Pulmonary artery endothelial cell (primary cell): ENCODE measurements at regions not wholly inside any gene's neighbourhood (a gene's known extent, or its start where the extent isn't known, plus 50 kb on each side); places are given as distances from the start of the nearest gene placed in this dataset.

ENCODE experiments used
- DNase-seq: peaks from one replicate; pipeline ENCODE4 v3.0.0-alpha.2; 2011; ENCODE audit warnings: low read depth, low spot score

DNA sequence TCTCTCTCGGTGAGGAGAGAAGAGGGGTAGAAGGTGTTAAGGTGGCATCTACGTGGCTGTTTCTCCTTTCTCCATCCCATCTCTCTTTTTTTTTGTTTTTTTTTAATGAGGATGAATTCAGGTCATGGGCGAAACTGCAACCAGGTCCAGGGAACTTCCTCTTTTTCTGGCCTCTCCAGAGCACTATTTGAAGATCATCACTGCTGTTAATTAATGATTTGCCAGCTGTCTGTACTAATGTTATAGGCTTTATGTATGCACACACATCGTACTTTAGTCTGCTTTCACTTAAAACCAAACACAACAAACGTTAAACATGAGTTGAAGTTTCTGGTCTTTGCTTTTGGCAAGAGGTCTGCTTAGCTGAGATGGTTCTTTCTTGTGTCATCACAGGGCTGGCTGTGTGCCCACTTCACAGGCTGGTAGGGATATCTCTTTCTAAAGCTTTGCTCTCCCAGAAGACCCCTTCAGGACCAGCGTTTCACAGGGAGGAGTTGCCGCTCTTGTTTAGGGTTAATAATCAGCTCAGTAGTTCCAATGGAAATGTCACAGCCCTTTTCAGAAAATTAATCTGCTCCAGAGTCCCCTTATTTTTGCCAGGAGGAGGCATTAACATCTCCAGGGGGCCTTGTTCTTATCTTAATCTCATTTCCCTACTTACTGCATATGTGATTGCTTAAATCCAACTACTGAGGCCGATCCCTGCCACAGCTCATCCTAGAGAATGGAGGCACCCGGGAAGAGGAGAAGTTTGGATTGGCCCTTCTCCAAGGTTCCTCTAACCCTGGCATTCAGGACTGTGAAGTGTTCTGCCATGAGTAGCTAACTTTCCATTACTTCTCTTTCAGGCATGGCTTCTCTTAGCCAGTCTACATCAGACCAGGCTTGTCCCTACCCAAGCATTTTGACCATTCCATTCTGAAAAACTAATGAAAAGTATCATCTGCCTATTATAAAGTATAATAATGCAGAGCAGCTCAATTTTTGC is 273.9 kb upstream of the NFE2L3 start:
- no peak for DNase-seq

- no peak for DNase-seq
These were observed 272.2 kb upstream of the NFE2L3 start for GRCh38 chr7:25879799-25880198.

- DNase-seq = no peak
These were observed 270.5 kb upstream of the NFE2L3 start for GRCh38 chr7:25881317-25882037.

DNA sequence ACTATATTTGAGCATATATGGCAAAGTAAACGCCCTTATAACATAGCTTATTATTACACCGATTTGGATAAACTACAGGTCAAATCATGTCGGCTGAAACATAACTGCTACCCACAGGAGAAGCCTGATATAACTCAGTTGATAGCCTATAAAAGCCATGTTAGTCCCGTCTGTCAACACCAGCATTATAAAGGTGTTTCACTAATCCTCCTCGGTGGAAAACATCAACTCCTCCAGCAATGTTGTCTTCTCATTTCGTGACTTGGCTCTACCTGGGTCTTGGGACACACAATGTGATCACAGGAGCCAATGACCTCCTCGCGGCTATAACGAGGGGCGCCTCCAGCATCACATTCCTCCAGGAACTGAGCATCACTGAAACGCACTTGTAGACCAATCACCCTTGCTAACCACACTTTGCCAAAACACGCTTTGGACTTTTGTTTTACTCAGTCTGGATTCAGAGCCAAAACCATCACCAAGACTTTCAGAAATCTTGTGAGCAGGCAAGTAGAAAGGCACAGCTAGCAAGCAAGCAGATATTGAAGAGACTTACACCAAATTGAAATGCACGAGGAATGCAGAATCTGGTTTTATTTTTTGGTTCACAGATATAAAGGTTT is 269.7 kb upstream of the NFE2L3 start:
- DNase-seq = no peak

DNA sequence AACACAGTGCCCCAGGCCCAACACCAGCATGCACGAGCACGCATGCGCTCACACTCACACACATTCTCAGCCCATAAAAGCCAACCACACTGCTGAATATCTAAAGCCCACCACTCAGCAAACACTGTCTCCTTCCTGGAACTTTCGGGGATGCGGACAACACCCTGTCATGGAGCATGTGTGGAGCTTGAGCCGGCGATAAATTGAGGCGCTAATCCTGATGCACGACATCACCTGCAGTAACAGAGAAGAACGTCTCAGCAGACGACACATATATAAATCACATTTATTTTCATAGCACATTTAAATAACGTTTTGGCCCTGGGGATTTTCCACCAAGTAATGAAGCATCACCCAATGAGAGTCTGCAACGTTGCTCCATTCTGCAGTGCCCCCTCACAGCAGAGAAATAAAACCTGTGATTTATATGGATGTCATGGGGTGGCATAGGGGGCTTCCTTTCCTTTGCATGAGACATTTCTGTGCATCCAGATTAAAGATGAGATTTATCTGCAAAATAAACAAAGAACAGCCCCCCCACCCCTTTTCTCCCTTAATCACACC is 267.7 kb upstream of the NFE2L3 start:
- DNase-seq = no peak

GRCh38 chr7:25885057-25885576 is 266.9 kb upstream of the NFE2L3 start:
- DNase-seq = no peak

DNA sequence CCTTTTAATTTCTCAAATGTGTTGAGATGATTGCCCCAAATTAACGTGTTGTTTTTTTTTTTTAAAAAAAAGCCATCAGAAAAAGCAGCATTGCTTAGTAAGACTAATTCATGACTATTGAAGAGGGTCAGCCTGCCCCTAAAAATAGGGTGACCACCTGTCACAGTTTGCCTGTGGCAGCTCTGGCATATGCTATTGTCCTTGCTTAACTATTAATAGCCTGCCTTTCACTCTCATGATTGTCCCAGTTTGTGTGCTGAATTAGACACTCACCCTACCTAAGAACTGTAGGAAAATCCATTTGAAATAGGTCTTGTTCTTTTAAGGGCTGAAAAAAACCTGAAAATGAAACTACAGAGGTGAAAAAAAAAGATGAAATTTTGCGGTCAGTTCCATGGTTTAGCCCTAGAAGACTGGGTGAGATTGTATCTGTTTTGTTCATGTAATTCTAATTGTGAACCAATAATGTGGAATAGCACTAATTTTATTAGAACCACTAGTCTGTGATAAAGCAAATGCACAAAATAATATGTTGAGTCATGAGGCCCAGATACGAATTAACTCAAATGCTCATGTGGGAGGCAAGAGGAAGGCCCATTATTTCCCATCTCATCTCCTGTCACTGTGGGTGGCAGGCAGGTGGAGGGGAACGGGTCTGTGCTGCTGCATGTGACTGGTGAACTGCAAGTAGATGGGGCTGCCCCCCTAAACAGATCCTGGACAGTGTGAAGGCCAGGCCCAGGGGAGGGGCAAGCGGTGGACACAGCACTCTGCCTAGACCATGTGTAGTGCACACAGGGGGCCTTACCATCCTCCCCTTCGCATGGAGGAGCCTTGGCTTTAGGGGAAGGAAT is 265.4 kb upstream of the NFE2L3 start:
- DNase-seq = no peak

DNA sequence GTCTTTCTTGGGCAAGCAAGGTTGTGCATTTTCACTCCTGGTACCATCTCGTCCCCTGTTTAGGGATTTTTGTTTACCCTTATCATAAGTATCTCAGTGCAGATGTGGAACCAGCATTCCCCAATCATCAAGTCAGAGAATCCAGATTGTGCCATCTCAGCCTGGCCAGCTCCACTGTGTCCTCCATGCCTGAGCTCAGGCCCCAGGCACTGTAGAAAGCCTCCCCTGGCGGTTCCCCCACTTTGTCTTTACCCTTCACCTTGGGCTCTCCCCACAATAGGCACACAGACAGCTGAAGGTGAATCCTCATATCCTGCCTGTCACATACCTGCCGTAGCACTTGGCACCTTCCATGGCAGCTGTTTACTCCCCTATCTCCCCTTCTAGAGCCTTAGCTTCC is 264.7 kb upstream of the NFE2L3 start:
- no peak for DNase-seq

DNA sequence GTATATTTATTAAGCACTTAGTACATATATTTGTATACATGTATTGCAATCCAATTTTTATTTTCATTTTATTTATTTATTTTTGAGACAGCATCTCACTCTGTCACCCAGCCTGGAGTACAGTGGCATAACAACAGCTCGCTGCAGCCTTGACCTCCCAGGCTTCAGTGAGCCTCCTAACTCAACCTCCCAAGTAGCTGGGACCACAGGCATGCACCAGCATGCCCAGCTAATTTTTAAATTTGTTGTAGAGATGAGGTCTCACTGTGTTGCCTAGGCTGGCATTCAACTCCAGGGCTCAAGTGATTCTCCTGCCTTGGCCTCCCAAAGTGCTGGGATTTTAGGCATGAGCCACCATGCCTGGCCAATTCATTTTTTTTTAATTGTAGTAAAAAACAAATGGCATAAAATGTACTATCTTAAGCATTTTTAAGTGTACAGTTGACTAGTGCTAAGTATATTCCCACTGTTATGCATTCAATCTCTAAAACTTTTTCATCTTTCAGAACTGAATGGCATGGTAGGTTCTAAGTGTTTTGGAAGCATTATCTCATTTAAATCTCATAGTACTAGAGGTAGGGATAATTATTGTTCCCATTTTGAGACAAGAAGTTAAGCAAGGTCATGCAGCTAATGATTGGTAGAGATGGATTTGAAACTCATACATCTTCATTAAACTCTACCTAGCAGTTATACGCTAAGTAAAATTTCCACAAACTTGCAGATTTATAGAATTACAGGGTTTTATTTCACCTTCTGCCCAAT is 264.0 kb upstream of the NFE2L3 start:
- DNase-seq = no peak

DNA sequence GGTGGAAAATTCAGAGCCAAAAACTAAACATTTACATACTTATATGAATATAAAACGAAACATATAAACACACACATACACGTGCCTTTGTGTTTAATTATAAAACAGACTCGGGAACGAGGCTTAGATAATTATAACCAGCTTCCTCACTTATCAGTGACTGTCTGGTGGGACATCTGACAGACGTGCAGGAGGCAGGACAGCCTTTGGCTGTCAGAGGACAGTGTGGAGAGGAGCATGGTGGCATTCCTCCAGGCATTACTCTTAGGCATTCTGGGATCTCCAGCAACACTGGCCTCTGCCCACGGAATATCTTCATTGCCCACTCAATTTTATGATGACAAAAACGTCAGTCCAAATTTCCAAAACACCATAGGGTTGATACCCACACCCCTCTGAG is 262.2 kb upstream of the NFE2L3 start:
- no peak for DNase-seq

- DNase-seq = no peak
These were observed 260.4 kb upstream of the NFE2L3 start for GRCh38 chr7:25891591-25891990.

DNA sequence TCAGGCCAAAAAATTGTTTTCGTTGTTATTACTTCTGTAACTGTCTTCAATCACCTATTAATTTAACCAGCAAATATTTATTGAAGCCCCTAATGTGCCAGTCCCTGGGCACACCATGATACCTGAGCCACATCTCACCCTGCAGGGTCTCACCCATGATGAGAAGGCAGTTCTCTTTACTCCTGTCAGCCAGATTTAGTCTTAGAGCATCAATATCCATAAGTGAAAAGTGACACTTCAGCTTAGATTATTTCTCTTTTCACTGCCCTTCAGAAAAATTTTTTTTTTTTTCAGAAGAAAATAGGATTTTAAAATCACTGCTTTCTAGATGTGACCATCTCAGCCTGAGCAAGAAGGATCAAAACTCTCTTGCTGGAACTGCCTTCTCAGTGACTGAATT is 258.6 kb upstream of the NFE2L3 start:
- DNase-seq = no peak

GRCh38 chr7:25894002-25894901 is 257.7 kb upstream of the NFE2L3 start:
- no peak for DNase-seq

- no peak for DNase-seq
These were observed 256.9 kb upstream of the NFE2L3 start for GRCh38 chr7:25894902-25895791.

- no peak for DNase-seq
These were observed 256.2 kb upstream of the NFE2L3 start for GRCh38 chr7:25895792-25896171.

DNA sequence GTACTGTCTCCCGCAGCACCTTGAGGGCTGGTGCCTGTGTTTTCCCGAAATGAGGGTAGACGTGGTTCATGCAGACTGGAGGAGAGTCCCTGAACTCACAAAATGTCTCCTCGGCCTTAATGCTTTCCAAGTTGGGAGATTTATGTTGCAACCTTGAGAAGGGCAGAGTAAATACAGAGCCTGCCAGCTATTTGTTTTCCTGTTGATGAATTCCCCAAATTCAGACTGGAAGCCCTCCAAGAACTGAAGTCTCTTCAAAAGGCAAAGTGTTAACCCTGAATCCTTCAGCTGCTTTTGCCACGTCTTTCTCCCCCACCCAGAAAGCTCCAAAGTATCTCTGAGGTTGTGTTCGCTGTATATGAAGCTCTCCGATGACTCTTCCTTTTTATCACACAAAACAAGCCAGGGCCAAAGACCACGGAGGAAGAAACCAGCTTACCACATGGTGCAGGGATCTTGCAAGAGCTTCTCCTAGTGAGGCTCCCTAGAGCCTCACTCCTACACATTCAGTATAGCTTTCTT is 254.7 kb upstream of the NFE2L3 start:
- DNase-seq = no peak

DNA sequence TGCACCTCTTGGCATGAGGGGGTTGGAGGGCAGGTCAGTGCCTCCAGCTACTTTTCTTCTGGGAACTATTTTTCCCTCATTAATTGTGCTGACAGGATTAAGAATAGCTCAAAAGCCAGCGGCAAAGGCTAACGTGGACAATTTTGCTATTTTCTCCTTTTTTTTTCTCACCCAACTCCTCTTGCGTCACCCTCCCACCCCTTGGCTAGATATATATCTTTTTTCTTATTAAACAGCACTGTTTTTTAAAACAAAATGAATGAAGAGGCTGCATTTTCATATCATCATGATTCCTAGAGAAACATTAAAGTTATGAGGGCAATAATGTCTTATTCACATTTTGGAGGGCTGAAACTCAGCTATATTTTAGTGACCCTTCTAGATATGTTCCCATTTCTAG is 251.8 kb upstream of the NFE2L3 start:
- no peak for DNase-seq

DNA sequence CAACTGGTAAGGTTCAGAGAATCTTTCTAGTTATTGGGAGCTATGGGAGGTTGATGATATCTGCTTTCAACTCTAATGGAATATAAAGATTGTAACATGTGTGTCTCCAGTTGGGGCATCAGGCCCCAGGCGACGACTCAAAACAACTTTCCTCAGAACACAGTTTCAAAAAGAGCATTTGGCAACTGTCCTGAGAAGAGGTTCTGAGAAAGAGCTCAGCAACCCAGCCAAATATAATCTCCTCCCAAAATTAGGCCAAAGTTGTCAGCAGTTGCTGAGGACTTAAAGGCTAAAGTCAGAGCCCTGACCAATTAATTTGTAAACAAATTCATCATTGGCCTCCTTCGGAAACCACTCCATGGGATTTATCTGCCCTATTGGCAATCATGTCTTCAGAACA is 251.1 kb upstream of the NFE2L3 start:
- no peak for DNase-seq
